DND-41 (cell line): ENCODE measurements at regions not wholly inside any gene's neighbourhood (a gene's known extent, or its start where the extent isn't known, plus 50 kb on each side); places are given as distances from the start of the nearest gene placed in this dataset.
"Not testable (repeated sequence)": the region's sequence is repeated elsewhere in the genome, so short reads cannot be mapped to it uniquely, and the experiment has no call there.

Experiments used
- EZH2 ChIP-seq: IDR thresholded peaks from 3 replicates; pipeline ENCODE4 v1.6.1; 2012; ENCODE audit warnings: borderline replicate concordance, low read depth, mild to moderate bottlenecking, moderate library complexity, low read length, inconsistent platforms; ENCODE audit not compliant: severe bottlenecking
- TF ChIP-seq, protein P1 (sequence below): IDR thresholded peaks from 2 replicates; pipeline ENCODE4 v1.5.1; 2012; ENCODE audit warnings: borderline replicate concordance, low read length, moderate library complexity, mild to moderate bottlenecking; ENCODE audit not compliant: poor library complexity, severe bottlenecking; ENCODE audit errors: extremely low read depth

DNA sequence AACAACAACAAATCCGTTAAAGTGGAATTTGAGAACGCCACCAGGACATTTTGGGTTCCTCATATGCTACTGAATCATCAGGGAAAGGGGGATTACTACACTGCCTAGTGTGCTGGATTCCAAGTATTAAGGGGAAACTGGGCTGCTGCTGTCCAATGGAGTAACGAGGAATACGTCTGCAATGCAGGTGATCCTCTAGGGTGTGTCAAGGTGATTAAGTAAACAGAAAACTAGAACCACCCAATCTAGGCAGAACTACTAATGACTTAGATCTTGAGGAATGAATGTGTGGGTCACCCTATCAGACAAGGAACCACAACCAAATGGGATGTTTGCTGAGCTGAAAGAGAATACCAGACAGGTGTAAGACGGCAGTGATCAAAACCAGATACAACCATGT lies 99.3 kb upstream of the FAM25C start:
- TF ChIP-seq, protein P1, sequence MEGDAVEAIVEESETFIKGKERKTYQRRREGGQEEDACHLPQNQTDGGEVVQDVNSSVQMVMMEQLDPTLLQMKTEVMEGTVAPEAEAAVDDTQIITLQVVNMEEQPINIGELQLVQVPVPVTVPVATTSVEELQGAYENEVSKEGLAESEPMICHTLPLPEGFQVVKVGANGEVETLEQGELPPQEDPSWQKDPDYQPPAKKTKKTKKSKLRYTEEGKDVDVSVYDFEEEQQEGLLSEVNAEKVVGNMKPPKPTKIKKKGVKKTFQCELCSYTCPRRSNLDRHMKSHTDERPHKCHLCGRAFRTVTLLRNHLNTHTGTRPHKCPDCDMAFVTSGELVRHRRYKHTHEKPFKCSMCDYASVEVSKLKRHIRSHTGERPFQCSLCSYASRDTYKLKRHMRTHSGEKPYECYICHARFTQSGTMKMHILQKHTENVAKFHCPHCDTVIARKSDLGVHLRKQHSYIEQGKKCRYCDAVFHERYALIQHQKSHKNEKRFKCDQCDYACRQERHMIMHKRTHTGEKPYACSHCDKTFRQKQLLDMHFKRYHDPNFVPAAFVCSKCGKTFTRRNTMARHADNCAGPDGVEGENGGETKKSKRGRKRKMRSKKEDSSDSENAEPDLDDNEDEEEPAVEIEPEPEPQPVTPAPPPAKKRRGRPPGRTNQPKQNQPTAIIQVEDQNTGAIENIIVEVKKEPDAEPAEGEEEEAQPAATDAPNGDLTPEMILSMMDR: not testable (repeated sequence)
- not testable (repeated sequence) for TF ChIP-seq EZH2
